NCI-H146 treated with DMSO at 0.1 percent for 48 hours (cell line): ENCODE measurements at regions not wholly inside any gene's neighbourhood (a gene's known extent, or its start where the extent isn't known, plus 50 kb on each side); places are given as distances from the start of the nearest gene placed in this dataset.
A peak's percentile ranks its signal among the peaks of the same experiment; 100 is the strongest.
"Not testable (repeated sequence)": the region's sequence is repeated elsewhere in the genome, so short reads cannot be mapped to it uniquely, and the experiment has no call there.

Experiments
- DNase-seq: peaks from one replicate; lab custom pipeline; 2025; ENCODE audit not compliant: unreplicated experiment; lab: John Stamatoyannopoulos, UW

- DNase-seq = no peak
These were observed 89.0 kb upstream of the SERTAD2 start for GRCh38 chr2:64742678-64743077.

- DNase-seq = no peak
These were observed 90.1 kb upstream of the SERTAD2 start for GRCh38 chr2:64743739-64744330.

- DNase-seq = no peak
These were observed 91.8 kb upstream of the SERTAD2 start for GRCh38 chr2:64745562-64745961.

- not testable (repeated sequence) for DNase-seq
These were observed 94.0 kb upstream of the SERTAD2 start for GRCh38 chr2:64747690-64748091.

- no peak for DNase-seq
These were observed 94.4 kb upstream of the SERTAD2 start for GRCh38 chr2:64748147-64748546.

- no peak for DNase-seq
These were observed 94.8 kb upstream of the SERTAD2 start for GRCh38 chr2:64748561-64748960.

GRCh38 chr2:64749446-64749845, 95.7 kb upstream of the SERTAD2 start:
- DNase-seq = no peak

GRCh38 chr2:64750001-64750816, 96.5 kb upstream of the SERTAD2 start:
- no peak for DNase-seq

- DNase-seq = peak; percentile 100
These were observed 97.1 kb upstream of the SERTAD2 start for GRCh38 chr2:64750817-64751285.

GRCh38 chr2:64751286-64752260, 97.9 kb upstream of the SERTAD2 start:
- peak; percentile 100 for DNase-seq

GRCh38 chr2:64753399-64753798, 99.7 kb upstream of the SERTAD2 start:
- no peak for DNase-seq

GRCh38 chr2:64754570-64754969, 100.9 kb upstream of the SERTAD2 start:
- no peak for DNase-seq

- no peak for DNase-seq
These were observed 103.4 kb upstream of the SERTAD2 start for GRCh38 chr2:64757126-64757525.

GRCh38 chr2:64760128-64760527, 106.4 kb upstream of the SERTAD2 start:
- DNase-seq = peak; percentile 30

- DNase-seq = no peak
These were observed 108.7 kb upstream of the SERTAD2 start for GRCh38 chr2:64762301-64762997.

- no peak for DNase-seq
These were observed 109.4 kb upstream of the SERTAD2 start for GRCh38 chr2:64763126-64763525.

- no peak for DNase-seq
These were observed 111.6 kb upstream of the SERTAD2 start for GRCh38 chr2:64765160-64765805.

GRCh38 chr2:64766841-64767669, 113.3 kb upstream of the SERTAD2 start:
- DNase-seq = no peak
